ENCODE measurements at regions not wholly inside any gene's neighbourhood (a gene's known extent, or its start where the extent isn't known, plus 50 kb on each side); places are given as distances from the start of the nearest gene placed in this dataset.
A peak's percentile ranks its signal among the peaks of the same experiment; 100 is the strongest.
"Not testable (repeated sequence)": the region's sequence is repeated elsewhere in the genome, so short reads cannot be mapped to it uniquely, and the experiment has no call there.

DNA sequence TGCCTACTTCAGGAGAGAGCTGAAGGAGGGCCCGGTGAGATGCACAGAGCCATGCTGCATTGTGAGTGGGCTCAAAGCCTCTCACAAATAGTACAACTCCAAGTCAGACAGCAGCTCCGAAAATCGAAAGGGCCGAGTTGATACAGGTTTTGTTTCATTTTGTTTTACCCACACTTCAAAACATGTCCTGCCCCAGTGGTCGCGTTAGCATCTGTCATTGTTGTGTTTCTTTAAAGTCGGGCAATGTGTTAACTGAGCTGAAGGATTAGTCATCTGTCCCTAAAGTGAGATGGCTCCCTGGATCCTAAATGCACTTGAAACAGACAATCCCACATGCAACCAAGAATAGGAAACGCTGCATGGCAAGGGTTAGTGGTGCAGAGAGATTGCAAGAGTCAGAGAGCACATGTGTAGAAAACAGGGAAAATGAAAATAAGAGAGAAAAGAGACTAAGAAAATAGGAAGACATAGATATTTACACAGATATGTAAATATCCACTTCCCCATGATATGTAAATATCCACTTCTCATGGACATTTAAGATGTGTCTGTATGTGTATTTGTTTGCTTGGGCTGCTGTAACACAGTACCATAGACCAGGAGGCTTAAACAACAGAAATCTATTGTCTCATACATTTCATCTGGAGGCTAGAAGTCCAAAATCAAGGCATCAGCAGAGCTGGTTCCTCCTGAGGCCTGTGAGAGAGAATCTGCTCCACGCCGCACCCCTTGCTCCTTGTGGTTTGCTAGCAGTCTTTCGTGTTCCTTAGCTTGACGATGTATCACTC is 131.4 kb upstream of the RAB4A start:
- DNase-seq = peak in 1 of 6 experiments; percentile 23

DNA sequence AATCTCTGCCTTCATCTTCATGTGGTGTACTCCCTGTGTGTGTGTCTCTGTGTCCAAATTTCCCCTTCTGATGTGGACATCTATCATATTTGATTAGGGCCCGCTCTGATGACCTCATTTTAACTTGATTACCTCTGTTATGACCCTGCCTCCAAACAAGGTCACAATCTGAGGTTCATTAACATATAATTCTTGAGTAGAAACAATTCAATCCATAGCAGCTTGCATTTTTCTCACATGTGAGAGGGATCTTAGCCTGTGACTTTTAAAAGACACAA is 130.9 kb upstream of the RAB4A start:
- DNase-seq = no peak

DNA sequence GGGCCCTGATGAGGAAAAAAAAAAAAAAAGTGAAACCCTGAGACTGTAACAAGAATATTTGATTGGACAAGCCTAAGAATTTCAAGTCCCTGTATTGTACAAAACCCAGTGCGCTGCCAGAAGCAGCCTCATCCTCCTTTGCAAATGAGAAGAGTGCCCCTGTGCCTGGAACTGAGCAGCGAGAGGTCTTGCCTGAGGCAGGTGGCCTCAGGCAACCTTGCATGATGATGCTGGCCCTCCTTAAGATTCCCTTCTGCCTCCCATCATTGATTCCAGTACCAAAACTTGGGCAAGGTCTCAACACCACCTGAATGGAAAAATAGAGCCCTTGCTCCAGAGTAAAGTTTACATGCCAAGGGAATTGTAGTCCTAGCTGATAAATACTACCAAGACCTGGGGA is 129.6 kb upstream of the RAB4A start:
- DNase-seq = no peak

DNA sequence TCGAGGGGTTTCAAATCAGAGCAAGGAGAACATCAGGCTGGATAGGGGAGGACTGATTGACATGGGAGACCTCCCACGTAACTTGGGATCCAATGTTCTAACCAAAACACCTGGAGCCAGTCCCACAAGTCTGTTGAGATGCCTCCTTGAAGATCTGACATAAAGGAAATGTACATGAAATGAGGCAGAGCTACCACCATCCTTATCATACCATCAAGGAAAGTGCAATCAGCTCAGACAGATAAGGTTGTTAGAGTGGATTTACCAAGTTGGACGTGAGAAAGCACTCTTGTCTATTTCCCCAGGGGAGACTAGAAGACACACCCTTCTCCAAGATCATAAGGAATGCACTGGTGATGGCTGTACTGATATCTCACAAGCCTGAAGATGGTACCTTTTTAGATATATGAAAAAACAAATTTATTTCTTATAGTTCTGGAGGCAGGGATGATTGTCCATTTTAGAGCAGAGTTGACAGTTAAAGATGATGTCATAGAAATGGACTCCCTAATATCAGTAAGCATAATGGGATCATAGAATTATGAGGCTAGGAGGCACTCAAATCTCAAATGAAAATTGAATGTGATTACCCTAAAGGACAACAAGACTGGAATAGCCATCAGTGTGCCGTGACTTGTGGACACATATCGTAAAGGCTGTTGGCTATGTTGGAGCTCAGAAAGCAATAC is 129.1 kb upstream of the RAB4A start:
- no peak for DNase-seq

DNA sequence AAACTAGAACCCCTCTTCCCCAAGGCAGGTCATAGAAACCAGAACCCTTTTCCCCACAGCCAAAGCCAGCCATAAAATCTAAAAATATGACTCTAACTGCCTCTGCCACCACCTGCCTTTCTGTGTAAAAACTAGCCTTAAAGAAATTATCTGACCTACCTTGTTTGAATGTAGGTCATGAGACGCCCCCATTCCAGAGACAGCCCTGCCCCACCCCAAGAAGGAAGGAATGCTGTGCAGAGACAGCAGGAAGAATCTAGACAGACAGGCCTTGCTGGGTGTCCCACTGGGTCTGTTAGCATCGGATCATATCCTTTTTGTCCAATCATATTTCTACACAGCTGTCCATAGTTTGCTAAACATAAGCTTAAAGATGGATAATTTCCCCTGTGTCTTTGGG is 128.4 kb upstream of the RAB4A start:
- DNase-seq = no peak

DNA sequence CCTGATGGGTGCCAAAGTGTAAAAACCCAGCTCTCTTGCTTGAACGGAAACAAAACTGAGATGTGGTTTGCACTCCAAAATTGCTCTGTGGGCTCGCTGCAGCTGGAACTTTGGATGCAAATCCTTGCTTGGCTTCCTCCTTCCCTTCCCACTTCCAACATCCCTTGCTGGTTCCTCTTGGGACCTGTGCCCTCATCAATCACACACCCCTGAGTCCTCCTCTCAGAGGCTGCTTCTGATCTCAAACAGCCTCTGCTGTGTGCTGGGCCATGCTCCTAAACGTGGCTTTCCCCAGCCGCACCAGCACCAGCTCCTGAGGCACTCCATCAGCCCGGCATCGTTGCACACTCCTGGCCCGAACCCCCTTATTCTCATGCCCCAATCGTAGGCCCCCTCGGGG is 124.3 kb upstream of the RAB4A start:
- no peak for DNase-seq

DNA sequence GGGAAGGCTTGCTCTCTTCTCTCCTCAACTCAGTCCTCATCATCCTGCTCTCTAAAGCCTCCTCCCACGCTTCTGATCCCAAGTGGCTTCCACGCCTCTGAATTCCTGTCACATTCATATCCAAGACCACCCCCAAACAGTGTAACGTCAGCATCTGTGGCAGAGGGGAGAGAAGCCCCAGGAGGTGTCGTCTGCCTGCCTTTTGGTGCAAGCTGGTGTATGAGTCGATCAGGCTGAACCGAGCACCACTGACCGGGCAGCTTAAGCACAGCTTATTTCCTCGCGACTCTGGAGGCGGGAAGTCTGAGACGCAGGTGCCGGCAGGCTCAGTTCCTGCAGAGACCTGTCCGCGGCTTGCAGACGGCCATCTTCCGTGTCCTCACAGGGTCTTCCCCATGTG is 123.8 kb upstream of the RAB4A start:
- no peak for DNase-seq

DNA sequence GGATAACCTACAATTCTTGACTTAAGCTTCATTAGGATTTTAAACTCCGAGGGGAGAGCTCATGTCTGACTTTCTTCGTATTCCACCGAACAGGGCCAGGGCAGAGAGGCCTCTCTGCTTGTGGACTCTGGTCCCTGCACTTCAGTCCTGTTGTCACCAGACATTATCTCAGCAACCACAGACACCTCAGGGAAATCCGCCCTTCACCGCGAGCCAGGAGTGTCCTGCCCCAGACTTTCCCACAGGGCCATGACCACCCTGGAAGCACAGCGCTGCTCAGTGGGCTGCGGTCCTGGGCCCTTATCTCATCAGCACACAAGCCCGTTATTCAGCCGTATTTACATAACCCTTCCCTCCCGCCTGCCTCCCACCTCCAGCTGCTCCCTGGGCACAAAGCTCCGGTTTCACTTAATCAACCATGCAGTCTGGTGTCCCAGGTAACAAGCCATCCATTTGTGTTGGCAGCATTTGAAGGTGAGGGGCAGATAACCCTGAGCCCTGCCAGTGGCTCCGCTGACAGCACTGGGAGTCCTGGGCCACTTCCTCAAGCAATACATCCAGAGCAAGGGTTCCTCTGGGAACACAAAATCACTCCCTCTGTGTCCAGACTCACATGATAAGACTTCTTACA is 122.8 kb upstream of the RAB4A start:
- no peak for DNase-seq

DNA sequence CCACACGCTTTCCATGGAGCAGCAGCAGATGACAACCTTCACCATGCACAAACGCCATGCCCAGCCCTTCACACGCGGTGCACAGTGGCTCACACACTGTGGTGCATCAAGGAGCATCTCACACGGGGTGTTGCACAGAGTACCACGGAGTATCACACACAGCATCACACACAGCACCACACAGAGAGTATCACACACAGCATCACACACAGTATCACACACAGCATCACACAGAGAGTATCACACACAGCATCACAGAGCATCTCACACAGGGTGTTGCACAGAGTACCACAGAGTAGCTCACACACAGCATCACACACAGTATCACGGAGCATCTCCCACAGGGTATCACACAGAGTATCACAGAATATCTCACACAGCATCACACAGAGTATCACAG is 122.2 kb upstream of the RAB4A start:
- DNase-seq = no peak

DNA sequence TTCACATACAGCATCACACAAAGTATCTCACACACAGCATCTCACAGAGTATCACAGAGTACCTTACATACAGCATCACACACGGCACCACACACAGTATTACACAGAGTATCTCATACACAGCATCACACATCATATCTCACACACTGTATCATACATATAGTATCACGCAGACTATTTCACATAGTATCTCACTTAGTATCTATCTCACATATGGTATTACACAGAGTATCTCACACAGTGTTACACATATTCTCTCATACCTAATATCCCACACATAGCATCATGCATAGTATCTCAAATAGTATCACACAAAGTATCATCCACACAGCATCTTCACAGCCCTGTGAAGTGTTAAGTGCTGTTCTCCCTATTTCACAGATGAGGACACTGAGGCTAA is 121.5 kb upstream of the RAB4A start:
- no peak for DNase-seq

DNA sequence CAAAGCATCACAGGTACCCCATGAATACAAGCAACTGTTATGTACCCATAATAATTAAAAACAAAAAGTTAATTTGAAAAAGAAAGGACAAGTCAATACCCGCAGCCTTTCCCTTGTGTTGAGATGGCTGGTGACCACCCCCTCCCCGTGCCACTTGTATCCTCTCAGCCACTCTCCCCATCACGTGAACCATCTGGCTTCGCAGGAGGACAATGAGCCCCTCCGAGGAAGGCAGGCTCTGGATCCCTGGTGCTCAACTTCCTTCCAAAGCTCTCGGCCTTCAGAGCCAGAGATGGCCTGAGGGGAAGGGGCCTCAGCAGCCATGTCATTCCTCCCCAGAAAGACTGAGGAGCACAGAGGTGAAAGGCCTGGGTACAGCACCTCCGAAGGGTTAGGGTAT is 120.4 kb upstream of the RAB4A start:
- DNase-seq = no peak

DNA sequence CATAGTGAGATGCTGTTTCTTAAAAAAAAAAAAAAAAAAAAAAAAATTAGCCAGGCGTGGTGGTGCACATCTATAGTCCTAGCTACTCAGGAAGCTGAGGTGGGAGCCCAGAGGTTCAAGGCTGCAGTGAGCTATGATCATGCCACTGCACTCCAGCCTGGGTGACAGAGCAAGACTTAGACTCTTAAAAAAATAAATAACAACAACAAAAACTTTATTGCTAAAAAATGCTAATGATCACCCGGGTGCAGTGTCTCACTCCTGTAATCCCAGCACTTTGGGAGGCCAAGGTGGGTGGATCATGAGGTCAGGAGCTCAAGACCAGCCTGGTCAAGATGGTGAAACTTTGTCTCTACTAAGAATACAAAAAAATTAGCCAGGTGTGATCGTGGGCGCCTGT is 119.5 kb upstream of the RAB4A start:
- not testable (repeated sequence) for DNase-seq

DNA sequence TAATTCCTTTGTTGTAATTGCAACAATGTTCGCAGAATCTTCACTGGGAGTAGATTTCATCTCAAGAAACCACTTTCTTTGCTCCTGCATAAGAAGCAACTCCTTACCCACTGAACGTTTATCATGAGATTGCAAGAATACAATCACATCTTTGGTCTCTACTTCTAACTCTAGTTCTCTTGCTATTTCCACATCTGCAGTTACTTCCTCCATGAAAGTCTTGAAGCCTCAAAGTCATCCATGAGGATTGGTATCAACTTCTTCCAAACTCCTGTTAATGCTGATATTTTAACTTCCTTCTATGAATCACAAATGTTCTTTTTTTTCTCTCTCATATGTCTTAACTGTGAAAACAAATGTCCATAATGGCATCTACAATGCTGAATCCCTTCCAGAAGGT is 118.6 kb upstream of the RAB4A start:
- DNase-seq = no peak

DNA sequence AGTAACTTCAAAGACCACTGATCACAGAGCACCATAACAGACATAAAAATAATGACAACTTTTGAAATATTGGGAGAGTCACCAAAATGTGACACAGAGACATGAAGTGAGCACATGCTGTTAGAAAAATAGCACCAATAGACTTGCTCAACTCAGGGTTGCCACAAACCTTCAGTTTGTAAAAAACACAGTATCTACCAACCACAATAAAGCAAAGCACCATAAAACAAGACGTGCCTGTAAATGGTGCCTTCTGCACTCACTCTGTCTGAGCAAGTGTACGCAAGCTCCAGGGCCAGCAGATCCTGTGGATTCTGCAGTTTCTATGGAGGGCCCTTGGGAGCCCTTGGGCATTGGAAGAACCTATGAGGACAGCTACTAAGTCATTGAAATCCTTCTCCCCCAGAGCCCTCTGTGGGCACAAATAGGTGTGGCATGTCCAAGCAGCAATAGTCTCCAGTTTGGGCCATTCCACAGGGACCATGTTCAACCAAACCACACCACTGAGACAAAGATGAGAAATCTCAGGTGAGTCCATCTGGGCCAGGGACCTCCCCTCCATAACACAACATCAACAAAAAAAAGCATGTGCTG is 116.9 kb upstream of the RAB4A start:
- peak in 2 of 6 experiments; percentile 2 to 34 for DNase-seq

DNA sequence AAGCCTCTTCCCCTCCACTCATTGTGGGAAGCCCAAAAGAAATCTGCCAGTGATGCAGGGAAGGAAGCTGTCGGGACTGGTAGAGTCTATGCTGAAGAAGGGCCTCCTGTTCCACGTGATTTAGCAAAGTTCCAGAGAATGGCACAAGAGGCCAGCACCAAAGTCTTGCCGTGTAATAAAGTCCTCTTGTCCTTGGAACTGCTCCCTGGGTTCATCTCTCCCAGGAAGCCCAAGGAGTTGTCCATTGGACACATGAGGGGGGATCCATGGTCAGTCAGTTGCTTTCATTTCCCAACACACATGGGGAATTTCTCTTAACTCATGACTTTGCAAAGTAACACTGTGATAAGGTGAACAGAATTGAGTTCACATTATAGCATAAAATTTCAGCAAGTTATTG is 116.1 kb upstream of the RAB4A start:
- DNase-seq = no peak

DNA sequence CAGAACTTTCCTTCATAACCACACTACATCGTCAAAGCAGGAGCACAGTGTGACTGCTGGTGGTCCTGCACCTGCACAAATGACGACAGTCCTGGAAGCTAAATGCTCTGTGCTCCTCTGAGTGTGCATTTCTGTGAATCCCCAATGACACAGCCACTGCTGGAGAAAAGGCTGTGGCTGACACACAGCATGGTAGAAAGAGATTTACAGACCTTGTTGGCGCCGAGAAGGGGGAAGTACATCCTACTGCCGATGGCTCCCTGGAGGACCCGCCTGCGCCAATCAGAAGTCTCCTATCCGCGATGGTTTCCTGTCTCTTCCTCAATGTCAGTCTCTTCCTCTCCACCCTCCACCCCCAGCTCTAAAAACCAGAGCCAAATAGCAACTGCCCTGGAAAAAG is 115.4 kb upstream of the RAB4A start:
- DNase-seq = peak in 3 of 6 experiments; percentile 14 to 32 (median 18)

DNA sequence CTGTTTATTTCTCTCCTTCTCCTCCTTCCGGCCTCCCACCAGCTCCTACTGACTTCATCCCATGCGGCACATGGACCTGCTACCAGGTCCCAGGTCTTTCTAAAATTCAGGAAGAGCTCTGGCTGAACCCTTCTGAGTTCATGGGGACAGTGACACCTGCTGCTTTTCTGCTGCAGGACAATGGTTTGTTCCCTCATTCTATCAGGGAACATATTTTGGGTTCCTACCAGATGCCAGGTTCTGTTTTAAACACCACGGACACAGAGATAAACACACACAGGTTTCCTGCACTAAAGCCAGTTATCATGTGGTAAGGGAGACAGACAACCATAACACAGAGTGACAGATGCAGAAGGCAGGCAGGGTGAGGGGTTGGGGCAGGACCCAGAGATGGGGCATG is 114.0 kb upstream of the RAB4A start:
- DNase-seq = no peak

DNA sequence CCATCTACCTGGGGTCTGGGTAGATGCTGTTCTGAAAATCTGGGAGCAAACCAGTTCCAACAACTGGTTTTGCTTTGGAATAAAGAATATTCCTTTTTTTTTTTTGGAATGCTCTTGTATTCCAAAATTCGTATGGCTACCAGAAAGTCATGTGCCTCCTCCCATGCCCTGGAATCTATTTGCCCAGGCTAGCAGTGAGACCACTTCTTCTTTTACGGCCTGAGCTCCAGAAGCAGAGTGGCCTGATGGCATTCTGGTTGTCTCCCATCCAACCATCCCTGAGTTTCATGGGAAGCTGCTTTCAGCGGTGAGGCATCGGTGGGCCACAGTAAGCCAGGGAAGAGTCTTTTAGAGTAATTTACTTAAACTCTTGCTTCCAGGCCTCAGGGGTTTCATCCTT is 113.4 kb upstream of the RAB4A start:
- DNase-seq = no peak

DNA sequence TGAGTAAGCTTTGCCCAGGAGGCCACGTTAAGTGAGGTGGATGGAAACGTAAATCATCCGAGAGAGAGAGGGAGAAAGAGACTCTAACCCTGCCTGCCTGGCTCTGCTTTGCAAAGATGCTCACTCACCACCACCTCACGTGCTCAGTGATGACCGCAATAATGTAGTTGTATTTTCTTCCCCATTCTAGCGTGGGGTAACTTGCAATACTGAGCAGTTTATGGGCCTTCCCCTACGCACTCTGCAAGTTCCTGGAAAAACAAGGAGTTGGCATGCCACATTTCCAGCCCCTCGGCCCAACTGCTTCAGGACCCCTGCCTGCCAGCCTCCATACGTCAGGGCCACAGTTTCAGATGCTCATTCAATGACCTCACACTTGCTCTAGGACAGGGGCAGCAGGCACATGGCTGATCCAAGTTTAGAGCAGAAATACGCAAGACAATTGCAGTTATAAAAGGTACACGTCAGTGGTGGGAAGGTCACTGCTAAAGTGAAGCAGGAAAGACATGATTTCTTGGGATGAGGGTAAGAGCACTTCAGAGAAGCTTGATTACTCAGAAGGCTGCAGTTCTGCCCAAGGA is 112.5 kb upstream of the RAB4A start:
- no peak for DNase-seq

DNA sequence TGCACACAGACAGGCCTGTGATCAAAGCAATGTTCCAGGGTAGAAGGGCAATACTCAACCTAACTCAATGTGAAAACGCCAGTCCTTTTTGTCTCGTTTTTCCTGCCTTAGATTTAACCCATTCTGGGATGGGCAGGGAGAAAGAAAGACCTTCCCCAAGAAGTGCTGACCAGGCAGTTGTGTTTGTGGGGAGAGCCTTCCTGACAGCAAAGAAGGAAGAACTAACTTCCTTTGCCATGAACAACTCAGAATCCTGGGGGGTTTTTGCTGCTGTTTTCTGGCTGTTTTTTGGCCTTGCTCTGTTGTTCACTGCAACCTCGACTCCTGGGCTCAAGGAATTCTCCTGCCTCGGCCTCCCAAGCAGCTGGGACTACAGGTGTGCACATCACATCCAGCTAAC is 112.0 kb upstream of the RAB4A start:
- no peak for DNase-seq

DNA sequence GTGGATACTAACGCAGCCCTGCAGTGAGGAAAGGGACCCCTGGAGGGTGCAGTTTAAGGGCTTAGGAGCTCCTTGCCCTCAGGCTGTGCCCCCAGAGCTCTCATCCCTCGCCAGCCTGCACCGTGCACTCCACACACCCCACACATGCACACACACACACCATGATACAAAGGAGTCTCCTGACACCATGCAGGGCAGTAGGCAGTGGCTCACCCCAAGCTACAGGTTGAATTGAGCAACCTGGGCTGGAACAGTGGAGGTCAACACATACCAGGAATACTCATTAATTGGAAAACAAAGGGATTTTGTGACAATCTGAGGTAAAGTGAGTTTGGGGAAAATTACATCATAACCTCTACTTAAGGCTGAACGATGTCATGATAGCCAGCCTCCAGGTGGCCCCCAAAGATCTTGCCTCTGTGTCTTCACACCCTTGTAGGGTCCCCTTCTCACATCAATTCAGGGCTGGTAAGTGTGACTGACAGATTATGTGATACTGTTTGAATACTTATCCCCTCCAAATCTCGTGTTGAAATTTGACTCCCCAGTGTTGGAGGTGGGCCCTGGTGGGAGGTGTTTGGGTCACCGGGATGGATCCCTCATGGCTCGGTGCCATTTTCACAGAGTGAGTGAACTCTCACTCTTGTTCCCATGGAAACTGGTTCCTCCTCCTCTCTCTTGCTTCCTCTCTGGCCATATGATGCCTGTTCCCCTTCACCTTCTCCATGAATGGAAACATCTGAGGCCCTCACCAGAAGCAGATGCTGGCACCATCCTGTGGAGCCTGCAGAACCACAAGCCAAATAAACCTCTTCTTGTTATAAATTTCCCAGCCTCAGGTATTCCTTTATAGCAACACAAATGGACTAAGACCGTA is 111.0 kb upstream of the RAB4A start:
- no peak for DNase-seq

DNA sequence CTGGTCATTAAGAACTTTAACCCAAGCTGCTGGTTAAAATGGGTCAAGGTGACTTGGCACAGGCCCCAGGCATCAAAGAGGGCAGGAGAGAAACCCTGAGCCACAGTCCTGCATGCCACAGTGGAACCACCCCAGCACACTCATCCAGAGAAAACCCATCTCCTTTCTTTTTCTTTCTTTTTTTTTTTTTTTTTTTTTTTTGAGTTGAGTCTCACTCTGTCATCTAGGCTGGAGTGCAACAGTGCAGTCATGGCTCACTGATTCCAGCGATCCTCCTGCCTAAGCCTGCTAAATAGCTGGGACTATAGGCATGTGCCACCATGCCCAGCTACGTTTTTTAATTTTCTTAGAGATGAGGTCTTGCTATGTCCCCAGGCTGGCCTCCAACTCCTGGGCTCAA is 109.2 kb upstream of the RAB4A start:
- DNase-seq = no peak
